RWPE1 (cell line): ENCODE measurements at regions not wholly inside any gene's neighbourhood (a gene's known extent, or its start where the extent isn't known, plus 50 kb on each side); places are given as distances from the start of the nearest gene placed in this dataset.
A peak's percentile ranks its signal among the peaks of the same experiment; 100 is the strongest.

ENCODE experiments used
- CTCF ChIA-PET: fragments of 350-600 bp; sonication (Branson Sonifier 250); formaldehyde crosslinking; extraction: SDS; loops from one replicate; lab custom pipeline; 2021; lab: Yijun Ruan, JAX
- POLR2A ChIA-PET: fragments of 400-600 bp; formaldehyde crosslinking; extraction: SDS; loops from one replicate; lab custom pipeline; 2020; ENCODE audit warnings: antibody characterized with exemption; ENCODE audit not compliant: low non-redundant PET; lab: Yijun Ruan, JAX
- DNase-seq: peaks from one replicate; pipeline ENCODE4 v3.0.0; 2012; ENCODE audit warnings: low spot score
- H3K27ac ChIP-seq: fragments of 450-650 bp; 2 replicates; pipeline ENCODE4 v1.5.1; 2017
- TF ChIP-seq, protein P1 (sequence below): fragments of 450-650 bp; conservative IDR thresholded peaks from 2 replicates; pipeline ENCODE4 v1.5.1; 2017; ENCODE audit warnings: low read depth, mild to moderate bottlenecking

DNA sequence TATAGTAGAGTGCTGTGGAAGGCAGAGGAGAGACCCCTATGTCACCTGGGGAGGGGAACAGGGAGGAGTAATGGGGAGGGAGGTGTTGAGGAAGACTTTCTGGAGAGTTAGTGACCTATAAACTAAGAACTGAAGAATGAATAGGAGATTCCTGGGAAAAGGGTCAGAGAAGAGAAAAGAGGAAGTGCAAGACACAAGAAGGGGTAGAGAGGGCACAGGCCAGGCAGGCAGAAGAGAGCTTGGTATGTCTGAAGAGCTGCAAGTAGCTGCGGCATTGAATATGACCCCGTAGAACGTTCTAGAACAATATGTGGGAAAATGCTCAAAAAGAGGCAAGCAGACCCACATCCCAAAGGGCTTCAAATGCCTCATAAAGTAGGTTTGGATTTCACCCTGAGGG lies 361.2 kb downstream of the PRDM2 start:
- ChIA-PET POLR2A (interaction anchor here (0.5 kb wide), 1 partner anchor 431 kb away, joined by 4 read pairs; no protein-coding TSS in a partner anchor), CTCF (no interaction called here)
- TF ChIP-seq, protein P1, sequence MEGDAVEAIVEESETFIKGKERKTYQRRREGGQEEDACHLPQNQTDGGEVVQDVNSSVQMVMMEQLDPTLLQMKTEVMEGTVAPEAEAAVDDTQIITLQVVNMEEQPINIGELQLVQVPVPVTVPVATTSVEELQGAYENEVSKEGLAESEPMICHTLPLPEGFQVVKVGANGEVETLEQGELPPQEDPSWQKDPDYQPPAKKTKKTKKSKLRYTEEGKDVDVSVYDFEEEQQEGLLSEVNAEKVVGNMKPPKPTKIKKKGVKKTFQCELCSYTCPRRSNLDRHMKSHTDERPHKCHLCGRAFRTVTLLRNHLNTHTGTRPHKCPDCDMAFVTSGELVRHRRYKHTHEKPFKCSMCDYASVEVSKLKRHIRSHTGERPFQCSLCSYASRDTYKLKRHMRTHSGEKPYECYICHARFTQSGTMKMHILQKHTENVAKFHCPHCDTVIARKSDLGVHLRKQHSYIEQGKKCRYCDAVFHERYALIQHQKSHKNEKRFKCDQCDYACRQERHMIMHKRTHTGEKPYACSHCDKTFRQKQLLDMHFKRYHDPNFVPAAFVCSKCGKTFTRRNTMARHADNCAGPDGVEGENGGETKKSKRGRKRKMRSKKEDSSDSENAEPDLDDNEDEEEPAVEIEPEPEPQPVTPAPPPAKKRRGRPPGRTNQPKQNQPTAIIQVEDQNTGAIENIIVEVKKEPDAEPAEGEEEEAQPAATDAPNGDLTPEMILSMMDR = no peak
- DNase-seq = no peak
- H3K27ac ChIP-seq = no peak overlapping the region

DNA sequence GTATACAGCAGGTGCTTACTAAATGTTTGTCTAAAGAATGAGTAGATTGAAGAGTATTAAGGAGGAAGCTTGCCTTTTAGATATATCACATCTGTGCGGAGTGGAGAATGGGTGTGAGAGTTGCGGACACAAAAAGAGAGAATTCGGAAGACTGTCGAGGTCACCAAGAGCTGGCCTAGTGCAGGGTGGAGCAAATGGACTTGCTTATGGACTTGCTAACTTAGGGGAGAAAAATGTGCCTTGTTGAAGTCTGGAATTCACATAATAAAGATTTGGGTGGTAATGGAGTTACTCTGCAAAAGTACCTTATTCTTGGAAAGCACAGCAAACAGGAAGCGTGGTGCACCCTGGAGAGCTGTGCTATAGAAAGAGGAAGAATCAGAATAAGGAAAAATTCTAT lies 361.7 kb downstream of the PRDM2 start:
- ChIA-PET POLR2A (interaction anchor here (0.5 kb wide), 1 partner anchor 431 kb away, joined by 4 read pairs; no protein-coding TSS in a partner anchor), CTCF (no interaction called here)
- no peak for DNase-seq
- TF ChIP-seq, protein P1 = no peak
- H3K27ac ChIP-seq = no peak overlapping the region

DNA sequence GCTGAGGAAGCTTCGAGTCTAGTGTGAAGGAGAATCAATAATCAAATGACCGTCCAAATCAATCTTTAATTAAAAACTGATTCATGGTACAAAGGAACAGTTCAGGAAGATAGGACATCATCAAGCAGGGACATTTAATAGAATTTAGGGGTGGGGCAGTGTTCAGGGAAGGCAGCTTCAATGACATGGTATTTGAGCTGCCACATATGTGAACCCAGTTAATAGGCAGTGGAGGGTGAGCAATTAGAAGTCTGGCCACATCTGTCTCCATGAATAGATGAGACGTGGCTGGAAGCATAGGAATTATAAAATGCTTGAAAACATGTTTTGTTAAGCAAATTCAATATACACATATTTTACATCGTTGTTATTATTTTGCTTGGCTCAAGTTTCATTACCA lies 362.7 kb downstream of the PRDM2 start:
- DNase-seq = no peak
- CTCF ChIA-PET = no interaction called here
- TF ChIP-seq, protein P1 = no peak
- no peak overlapping the region for H3K27ac ChIP-seq
- POLR2A ChIA-PET = no interaction called here

DNA sequence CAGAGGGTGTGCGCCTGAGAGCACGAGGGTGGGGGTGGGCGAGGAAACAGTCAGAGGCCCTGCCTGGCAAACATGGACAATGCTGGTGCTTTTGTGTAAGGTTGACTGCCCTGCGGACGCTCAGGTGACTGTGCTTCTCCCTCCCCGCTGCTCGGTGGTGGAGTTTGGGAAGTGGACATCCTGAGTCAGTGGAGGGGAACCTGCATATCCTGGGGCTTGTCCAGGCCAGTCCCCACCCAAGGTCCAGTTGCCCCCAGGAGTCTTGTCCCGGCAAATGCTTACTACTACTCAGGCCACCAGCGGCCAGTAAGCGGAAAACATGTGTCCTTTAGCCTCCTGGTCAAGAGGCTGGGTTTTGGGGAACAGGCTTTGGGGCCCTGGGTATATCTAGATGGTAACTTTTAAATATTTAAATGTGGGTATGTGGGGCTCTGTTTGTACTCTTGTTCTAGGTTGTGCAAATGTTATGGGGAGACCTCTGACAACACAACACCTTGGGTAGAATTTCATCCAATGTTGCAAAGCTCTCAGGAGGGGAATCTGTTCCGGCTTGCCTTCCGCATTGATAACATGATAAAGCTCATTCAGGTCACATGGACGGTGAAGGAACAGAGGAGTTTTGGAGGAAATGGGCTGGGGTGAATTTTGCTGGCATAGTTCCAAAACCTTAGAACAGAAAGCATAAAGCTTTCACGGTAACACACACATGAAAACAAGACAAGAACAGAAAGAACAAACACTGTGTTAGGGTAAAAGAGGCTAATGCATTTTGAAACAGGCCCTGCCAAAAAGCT lies 364.9 kb downstream of the PRDM2 start:
- no peak for DNase-seq
- CTCF ChIA-PET = no interaction called here
- H3K27ac ChIP-seq = peak overlapping the region; percentile 33; the same call in 1 of the 2 replicates
- TF ChIP-seq, protein P1 = no peak
- POLR2A ChIA-PET = no interaction called here

DNA sequence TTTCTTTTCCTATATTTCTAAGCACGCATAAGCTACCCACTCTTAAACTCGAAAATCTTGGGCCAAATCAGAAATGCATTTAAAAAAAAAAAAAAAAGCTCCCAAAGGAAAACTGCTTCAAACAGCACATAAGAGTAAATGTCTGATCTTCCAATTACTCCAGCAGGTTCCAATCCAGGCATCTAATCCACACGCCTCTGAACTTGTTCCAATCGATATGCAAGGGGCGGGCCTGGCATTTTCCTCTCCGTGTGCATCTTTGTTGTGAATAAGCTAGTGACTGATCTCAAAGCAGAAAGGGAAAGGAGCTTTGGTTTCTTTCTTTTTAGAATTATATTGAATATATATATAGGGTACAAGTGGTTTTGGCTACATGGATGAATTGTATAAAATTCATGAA lies 365.5 kb downstream of the PRDM2 start:
- no peak for DNase-seq
- CTCF ChIA-PET = no interaction called here
- TF ChIP-seq, protein P1 = no peak
- H3K27ac ChIP-seq = no peak overlapping the region
- POLR2A ChIA-PET = no interaction called here

DNA sequence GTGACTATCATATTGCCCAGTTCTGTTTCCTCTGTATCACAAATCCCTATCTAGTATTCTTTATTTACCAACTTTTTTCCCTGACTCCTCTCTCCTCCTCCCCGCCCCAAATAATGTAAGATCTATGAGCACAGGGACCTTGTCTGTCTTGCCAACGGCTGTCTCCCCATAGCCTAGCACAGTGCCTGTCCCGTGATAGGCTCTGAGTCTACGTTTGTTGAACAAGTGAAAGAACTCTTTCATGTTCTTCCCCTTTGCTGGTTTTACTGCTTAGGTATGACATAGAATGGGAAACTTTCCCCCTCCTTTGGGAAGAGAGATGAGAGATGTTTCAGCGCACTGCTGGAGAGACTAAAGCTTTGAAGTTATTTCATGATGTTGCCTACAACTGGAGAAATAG lies 367.0 kb downstream of the PRDM2 start:
- no peak for DNase-seq
- ChIA-PET CTCF (interaction anchor here (0.6 kb wide), 1 partner anchor 782 kb away, joined by 6 read pairs; no protein-coding TSS in a partner anchor), POLR2A (no interaction called here)
- H3K27ac ChIP-seq = no peak overlapping the region
- TF ChIP-seq, protein P1 = no peak
